ENCODE measurements at regions not wholly inside any gene's neighbourhood (a gene's known extent, or its start where the extent isn't known, plus 50 kb on each side); places are given as distances from the start of the nearest gene placed in this dataset.

DNA sequence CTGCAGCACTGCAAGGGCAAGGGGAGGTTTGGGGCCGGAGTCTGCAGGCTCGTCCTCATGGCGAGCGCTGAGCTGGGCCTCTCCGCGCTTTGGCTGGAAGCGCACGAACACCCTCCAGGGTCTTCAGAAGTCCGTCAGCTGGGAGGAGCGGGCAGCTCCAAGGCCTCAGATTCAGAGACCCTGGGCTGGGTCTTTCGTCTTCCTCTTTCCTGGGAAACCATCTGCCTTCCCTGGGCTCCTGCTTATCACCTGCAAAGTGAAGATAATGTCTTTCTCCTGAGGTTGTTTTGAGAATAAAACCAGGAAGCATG is 525.6 kb downstream of the BRD1 start:
- no peak for DNase-seq (ENCODE audit: low spot score)

DNA sequence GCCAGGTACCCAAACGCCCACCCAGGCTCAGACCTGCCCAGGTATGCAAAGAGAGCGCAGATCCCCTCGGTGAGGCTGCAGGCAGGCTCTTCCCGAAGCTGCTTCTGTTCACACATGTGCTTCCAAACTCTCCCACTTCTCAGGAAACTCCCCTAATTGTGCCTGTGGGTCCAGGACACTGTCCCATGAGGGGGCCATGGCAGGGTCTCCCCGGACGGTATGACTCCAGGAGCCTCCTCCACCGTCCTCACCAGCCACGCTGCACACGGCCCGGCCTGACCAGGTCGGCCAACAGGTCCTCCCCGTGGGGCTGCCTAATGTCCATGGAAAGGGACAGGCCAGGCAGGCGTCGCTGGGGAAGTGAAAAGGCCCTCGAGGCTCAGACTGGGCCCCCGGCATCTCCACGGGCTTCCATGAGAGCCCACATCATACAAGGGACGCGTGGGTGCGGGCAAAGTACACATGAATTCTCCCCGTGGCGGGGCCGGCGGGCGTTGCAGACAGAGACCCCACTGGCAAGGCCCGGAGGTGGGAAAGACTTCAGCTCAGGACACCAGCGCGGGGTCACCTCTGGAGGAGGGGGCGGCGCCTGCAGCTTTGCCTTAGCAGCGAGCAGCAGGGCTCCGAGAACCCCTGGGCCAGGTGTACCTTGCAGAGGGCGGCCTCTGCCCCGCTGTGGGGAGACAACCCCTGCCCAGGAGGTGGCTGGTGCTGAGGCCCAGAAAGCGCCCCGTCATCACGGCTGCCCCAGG is 526.1 kb downstream of the BRD1 start:
- no peak for DNase-seq (ENCODE audit: low spot score)

DNA sequence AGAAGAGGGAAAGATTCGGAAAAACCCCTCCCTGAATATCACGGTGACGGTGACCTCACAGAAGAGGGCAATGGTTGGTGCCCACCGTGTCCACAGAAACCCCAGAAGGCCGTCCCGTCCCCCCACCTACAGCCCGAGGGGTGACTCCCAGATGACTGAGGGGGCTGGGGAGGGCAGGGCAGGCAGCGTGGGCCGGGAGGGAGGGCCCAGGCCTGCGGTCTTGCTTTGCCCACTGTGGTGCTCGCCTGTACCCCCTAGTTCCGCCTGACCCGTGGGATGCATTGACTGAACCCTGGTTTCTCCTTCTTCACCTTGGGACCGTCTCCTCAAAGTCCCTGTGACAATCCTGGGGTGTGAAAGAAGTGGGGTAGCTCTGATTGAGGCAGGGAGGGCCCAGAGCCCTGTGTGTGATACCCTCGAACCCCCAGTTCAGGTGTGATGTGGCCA is 526.7 kb downstream of the BRD1 start:
- DNase-seq (ENCODE audit: low spot score) = no peak

DNA sequence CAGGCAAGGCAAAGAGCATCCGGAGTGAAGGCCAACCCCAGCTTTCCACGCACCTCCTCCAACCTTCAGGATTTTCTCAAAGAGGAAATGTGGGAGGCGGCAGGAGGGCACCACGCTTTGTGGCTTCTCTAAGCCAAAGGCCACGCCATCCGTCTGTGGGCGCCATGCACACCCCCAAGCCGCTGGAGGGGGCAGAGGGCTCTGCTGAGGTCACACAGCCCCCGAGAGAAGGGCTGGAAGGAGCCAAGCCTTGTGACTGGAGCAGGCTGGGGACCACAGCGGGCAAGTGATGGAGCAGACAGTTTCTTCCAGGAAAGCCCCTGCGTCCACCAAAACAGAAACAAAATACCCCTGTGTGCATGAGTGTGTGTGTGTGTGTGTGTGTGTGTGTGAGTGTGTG is 527.4 kb downstream of the BRD1 start:
- DNase-seq (ENCODE audit: low spot score) = no peak

DNA sequence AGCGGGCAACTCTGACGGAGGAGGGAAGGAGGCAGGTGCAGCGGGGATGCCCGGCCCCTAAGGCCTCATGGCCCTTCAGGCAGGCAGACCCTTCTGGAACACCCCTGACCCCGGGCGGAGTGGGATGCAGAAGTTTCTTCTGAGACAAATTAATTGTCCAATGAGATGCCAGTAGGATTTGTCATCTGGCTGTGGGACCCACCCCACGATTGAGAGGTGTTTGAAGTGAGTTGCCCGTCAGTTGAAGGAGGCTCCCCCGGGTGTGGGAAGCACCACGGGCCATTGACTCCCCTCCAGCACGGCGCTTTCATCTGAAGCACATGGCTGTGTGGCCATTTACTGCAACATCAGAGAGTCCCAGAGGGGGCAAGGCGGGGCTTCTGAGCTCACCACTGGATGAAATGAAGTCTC is 527.8 kb downstream of the BRD1 start:
- no peak for DNase-seq (ENCODE audit: low spot score)

DNA sequence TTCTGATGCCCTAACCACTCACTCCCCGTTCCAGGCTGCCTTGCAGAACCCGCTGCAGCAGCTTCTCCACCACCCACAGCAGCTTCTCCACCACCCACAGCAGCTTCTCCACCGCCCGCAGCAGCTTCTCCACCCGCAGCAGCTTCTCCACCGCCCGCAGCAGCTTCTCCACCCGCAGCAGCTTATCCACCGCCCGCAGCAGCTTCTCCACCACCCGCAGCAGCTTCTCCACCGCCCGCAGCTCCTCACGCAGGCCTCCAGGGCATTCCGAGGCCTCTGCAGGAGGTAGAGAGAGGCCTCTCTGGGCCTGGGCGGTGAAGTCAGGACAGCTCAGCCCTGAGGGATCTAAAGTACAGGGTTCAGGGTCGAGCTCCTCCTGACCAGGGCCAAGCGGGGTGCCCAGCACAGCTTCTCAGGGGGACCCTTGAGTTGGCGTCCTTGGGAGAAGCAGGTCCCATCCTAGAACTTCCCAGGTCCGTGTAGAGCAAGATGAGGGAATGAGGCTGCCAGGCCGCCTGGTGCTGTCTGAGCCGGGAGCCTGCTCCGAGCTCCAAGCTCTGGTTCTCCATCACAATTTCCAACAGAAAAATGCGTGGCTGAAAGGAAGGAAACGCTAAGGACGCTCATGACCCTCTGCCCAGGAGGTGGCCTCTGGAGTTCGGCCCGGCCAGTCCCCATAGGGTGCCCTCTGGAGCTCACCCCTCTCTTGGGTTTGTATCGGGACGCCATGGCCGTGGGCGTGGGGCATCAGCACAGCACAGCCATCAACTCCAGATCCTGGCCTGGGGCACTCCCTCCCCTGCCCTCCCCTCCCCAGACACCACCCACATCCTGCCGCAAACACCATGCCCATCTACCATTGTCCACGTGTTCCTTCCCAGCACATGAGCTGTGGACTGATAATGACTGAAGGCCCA is 528.6 kb downstream of the BRD1 start:
- no peak for DNase-seq (ENCODE audit: low spot score)

DNA sequence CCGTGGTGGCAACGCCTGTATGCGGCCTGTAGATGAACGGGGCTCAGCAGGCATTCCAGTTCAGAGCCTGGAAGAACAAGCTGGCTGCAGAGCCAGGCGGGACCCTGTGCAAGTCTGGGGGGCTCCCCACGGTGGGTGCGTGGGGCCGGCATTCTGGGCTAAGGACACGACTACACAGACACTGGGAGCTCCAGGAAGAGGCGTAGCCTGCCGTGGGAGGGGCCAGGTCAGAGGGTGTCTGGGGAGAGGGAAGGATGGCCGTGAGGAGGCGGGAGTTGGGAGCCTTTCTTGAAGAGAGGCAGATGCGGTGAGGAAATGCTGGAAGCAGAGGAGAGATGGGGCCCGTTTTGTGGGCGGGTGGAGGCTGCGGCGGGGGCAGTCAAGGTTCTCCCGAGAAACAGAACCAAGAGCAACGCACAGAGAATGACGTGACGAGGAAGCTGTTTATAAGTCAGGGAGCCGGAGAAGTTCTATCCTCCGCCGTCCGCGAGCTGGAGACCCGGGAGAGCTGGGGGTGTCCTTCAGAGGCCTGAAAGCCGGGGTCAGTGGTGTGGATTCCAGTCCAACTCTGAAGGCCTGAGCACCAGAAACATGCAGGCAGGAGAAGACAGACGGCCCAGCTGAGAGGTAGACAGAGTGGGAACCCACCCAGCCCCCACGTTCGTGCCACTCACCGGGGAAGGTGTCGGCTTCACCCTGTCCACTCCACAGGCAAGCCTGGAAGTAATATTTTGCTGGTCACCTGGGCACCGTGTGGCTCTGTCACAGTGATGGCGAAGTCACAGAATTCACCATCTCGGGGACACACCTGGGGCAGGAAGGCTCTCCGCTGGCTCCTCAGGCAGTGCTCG is 529.6 kb downstream of the BRD1 start:
- no peak for DNase-seq (ENCODE audit: low spot score)

DNA sequence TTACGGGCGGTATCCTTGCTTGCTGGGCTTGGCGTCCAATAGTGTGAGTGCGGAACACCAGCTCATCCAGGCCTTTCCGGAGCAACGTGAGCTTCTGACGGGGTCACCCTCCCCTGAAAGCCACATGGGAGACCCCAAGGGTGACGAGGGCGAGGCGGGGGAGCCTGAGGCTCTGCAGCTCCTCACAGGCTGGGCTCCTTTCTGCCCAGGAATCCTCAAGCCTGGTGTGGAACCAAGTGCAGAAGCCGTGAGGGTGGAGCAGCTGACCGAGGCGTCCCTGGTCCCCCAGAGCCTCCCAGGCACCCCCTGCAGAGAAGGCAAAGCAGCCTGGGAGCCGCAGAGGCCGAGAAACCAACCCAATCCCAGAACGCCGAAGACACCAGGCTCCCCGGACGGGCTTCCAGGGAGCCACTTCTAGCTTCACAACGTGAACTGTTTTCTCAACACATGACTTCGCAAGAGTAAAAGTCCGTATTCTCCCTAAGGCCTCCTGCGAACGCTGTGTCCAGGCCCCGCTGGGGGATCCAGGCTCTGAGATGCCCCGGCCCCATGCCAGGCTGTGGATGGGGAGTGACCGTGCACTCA is 530.3 kb downstream of the BRD1 start:
- DNase-seq (ENCODE audit: low spot score) = no peak

DNA sequence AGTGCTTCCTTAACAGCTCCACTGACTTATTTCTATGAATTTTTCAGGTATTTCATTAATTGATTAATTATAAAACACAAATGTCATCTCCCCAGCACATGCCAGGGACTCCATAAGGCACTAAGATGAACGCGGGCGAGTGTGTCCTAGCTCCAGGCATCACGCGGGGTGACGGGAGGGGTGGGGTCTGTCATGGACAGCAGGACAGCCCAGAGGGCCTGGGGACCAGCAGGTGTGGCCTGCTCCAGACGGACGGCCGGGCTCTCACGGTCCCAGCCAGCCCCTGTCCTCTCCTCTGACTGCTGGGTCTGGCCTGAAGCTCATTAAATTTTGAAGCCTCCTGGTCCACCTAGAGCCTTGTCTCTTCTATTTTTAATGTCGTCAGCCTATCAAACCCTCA is 531.1 kb downstream of the BRD1 start:
- no peak for DNase-seq (ENCODE audit: low spot score)

DNA sequence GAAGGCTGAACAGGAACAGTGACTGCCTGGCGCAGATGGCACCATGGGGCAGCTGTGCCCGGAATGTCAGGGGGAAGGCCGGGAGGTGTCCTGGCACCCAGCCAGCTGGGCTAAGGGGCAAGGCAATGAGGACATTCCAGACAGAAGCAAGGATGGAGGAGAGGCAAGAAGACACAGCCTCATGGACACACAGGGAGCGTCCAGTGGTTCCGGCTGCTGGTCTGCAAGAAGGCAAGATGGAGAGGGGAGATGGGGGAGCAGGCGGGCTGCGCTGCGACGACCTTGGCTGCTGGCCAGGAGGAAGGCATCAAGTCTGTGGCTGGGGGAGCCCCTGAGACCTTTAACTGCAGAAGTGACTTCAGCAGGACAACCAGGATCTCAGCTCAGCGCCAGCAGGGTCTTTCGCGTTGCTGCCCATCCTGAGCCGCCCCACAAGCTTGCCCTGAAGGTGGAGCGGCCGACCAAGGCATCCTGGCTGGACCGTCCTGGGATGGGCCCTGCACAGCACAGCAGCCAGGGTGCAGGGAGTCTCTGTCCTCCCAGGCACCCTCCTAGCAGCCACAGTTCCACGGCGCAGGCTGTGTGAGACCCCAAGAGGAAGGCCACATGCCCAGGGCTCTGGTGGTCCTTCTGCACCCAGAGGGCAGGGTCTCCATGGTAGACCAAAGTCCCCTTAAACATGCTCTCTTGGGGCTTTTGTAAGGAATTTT is 531.7 kb downstream of the BRD1 start:
- no peak for DNase-seq (ENCODE audit: low spot score)

DNA sequence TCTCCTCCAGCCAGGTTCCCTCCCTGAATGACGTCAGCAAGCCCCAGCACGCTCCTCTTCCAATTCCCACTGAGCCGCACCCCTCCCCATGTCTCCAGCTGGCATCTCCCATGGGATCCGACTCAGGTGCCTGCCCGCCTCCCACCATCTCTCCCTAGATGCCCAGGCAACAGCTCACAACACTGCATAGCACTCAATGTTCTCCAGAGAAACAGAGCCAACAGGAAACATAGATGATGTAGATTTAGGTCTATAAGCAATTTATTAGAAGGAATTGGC is 532.3 kb downstream of the BRD1 start:
- DNase-seq (ENCODE audit: low spot score) = no peak

DNA sequence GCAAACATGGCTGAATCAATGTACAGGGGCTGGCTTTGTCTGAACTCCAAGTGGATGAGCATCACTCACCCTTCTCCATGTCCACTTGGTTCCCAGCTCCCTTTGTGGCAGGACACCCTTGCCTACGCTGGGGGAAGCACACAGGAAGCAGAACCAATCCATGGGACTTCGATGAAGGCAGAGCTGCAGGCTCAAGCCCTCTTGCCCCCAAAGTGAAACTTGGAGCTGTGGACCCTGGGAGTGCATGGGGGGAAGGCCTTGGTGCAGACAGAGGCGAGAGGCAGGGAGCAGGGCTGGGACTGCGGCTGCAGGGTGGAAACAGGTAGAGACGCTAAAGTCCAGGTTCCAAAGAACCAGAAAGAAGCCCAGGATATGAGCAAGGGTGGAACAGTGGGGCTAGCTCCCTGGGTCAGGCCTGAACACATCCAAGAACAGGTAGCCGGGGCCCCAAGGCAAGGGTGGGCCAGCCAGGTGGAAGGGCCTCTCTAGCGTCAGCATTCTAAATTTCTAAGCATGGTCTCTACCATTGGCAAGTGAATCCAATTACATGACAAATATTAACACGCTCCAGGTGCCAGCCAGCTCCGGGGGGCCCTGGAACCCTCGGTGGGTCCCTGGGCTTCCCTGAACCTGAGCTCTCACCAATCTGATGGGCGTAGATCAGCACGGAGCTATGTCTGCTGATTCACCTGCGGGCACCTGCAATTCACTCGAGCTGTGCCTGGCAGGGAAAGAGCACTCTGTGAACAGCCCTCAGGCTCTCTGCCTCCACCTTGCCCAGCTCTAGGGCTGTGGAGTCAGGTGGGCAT is 532.8 kb downstream of the BRD1 start:
- DNase-seq (ENCODE audit: low spot score) = no peak

DNA sequence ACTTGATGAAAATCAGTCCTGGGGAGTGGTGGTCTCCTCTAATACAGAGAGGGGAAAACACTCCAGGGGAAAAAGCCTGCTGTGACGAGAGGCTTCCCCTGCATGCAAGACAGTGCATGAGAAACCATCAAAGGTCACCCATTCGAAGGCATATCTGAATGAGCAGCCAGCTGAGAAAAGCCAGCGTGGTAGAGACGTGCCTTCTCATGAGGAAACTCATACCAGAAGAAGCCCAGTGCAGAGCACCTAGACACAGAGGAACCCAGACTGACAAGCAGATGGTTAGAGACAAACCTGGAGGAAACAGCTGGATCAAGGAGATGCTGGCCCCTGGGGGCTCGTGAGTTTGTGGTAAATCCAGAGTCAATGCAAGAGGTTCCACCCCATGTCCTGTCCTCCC is 534.8 kb downstream of the BRD1 start:
- no peak for DNase-seq (ENCODE audit: low spot score)

DNA sequence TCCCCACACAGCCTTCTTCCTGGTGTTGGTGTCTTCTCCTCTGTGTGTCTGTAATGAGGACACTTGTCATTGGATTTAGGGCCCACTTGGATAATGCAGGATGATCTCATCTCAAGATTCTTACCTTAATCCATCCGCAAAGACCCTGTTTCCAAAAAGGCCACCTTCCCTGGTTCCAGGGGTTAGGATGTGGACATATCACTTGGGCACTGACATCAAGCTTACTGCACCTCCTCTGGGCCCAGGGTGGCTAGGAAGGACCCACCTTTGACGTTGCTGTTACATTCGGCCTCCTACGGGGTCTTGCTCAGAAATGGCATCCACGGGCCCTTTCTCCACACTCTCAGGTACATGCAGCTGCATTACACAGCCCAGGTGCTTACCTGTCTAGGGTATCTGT is 535.9 kb downstream of the BRD1 start:
- DNase-seq (ENCODE audit: low spot score) = no peak

DNA sequence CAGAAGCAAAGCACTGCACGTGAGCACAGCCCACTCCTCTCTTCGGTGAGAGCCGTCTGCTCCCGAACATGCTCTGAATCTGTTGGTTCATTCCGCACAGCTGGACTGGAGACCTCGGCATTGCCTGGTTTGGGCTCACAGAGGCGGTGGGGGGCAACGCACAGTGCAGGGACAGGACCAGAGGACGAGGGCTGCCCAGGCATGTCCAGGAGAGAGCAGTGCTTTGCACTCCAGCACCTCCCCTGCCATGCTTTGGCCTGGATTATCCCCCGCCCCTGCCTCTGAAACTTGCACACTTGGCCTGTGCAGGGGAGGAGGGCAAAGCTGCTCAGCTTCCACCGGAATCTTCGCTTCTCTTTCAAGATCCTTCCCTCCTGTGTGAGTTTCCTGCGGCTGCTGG is 536.5 kb downstream of the BRD1 start:
- DNase-seq (ENCODE audit: low spot score) = no peak

DNA sequence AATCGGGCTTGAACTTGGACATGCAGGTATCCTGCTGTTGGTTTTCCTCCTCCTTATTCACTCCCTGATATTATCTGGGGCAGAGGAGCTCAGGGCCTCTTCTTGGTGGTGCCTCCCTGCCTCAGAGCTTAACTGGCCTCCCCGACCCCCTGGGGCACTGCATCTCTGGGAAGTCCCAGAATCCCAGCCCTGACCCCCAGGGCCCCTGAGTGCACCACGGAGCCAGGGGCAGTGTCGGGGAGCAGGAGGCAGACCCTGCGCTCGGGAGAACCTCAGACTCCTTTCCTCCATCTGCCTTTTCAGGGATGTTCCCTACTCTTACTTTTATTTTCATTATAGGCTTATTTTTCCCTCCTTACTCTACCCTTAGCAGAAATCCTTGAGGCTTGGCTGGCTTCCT is 537.0 kb downstream of the BRD1 start:
- DNase-seq (ENCODE audit: low spot score) = no peak

DNA sequence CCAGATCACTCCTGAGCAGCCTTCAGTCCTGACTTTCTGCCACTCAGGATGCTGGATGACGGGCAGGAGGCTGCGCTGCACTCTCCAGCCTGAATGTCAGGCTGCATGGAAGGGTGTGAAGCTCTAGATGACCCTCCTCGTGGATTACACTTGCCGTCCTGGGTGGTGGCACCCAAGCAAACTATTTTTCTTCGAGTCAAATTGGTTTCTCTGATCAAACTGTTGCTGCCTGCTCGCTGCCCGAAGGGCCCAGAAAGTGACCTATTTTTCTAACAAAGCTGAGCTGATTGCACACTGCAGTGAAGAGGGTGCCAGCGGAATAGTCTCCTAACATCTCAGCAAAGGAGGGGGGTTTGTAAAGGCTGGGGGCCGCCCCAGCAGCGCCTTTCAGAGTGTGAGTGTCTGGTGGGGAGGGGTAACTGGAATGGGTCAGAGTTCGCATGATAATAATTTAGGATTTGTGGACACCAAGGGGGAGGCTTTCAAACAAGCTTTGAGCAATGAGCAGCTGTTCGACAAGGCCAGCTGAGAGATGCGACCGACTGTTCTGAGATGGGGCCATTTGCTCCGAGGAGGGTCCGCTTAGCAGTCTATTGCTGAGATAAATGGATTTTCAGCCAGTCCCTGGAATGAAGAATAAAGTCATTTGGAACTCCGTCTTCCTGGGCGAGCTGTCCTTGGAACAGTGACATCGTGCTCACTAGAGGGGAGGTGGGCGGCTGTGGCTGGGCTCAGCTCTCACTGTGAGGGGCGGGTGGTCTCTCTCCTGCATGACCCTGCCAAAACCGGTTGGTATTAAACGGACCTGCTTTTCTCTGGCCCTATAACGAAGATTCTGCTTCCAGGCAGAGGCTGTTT is 537.6 kb downstream of the BRD1 start:
- DNase-seq (ENCODE audit: low spot score) = no peak

DNA sequence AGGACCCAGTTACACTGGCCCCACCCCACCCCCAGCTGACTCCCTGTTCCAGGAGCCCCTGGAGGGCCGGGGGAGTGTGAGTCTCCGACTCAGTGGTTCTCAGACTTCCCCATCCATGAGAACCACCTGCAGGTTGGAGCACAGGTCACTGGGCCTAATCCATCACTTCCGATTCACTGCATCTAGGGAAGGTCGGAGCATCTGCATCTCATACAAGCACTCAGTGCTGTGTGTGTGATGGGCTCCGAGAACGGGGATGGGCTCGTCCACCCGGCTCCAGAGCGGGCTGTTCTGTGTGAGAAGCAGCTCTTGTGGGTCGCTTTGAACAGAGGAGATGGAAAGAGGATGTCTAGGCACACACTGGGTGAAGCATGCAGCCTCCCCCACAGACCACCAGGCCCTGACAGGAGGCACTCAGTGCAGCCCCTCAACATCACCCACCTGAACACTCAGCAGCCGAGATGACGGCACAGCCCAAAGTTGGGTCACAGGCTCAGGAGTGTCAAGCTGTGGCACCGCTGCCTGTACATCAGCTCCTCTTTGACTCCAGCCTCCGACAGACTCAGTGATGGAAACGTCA is 541.4 kb downstream of the BRD1 start:
- no peak for DNase-seq (ENCODE audit: low spot score)

DNA sequence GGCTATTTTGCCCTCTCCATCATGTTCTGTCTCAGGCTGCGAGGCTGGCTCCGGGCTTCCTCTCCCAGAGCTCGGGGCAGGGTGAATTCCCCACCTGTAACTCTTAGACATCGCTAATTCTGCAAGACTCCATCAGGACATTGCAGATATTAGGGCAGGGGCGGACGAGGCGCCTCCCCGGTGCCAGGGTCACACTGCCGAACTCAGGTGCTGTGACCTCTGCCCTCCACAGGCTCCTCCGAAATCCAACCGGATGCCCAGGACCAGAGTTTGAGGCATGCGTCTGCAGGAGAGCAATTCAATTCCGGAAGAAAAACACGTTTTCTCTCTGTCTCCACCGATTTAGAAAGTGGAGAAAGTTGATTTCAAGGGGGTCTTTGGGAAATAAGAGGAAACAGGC is 542.7 kb downstream of the BRD1 start:
- no peak for DNase-seq (ENCODE audit: low spot score)
